Progenitor cell of endocrine pancreas (in vitro differentiated cells): ENCODE measurements at regions not wholly inside any gene's neighbourhood (a gene's known extent, or its start where the extent isn't known, plus 50 kb on each side); places are given as distances from the start of the nearest gene placed in this dataset.

Experiments
- DNase-seq: peaks from one replicate; pipeline ENCODE4 v3.0.0; 2021; ENCODE audit warnings: low spot score; ENCODE audit not compliant: unreplicated experiment
- H3K27ac Mint-ChIP-seq: 2 replicates; pipeline ENCODE4 v1.8.0; 2021; ENCODE audit warnings: mild to moderate bottlenecking, moderate library complexity, mixed read lengths
- H3K27me3 Mint-ChIP-seq: 2 replicates; pipeline ENCODE4 v1.8.0; 2021; ENCODE audit warnings: mixed read lengths
- H3K36me3 Mint-ChIP-seq: 2 replicates; pipeline ENCODE4 v1.8.0; 2022; ENCODE audit warnings: mixed read lengths; ENCODE audit not compliant: insufficient read depth
- H3K4me1 Mint-ChIP-seq: 2 replicates; pipeline ENCODE4 v1.8.0; 2021; ENCODE audit warnings: low read depth, mixed read lengths
- H3K4me3 Mint-ChIP-seq: 2 replicates; pipeline ENCODE4 v1.8.0; 2021; ENCODE audit warnings: low read depth, mild to moderate bottlenecking, moderate library complexity, mixed read lengths
- H3K9me3 Mint-ChIP-seq: 2 replicates; pipeline ENCODE4 v1.8.0; 2021; ENCODE audit warnings: low read depth, mixed read lengths
- CTCF ChIP-seq: fragments of 200-600 bp; sonication (generic); IDR thresholded peaks from one replicate; pipeline ENCODE4 v1.5.0; 2021; ENCODE audit warnings: antibody characterized with exemption, mild to moderate bottlenecking; ENCODE audit not compliant: unreplicated experiment

- Mint-ChIP-seq H3K9me3 (peaks cover 4% of the 10 kb centered on the region), H3K27ac (no peak overlapping the region), H3K27me3 (no peaks in the 10 kb centered on the region), H3K36me3 (no peaks in the 10 kb centered on the region), H3K4me1 (peaks cover 9% of the 10 kb centered on the region), H3K4me3 (no peak overlapping the region)
- TF ChIP-seq CTCF = no peak
- DNase-seq = no peak
Measured at GRCh38 chr3:163547014-163547685, 1531.1 kb downstream of the SI start.

- no peak for TF ChIP-seq CTCF
- Mint-ChIP-seq H3K4me3 (no peak overlapping the region), H3K27ac (no peak overlapping the region), H3K9me3 (no peaks in the 10 kb centered on the region), H3K36me3 (no peaks in the 10 kb centered on the region), H3K4me1 (peaks cover 5% of the 10 kb centered on the region), H3K27me3 (no peaks in the 10 kb centered on the region)
- DNase-seq = no peak
Measured at GRCh38 chr3:163543662-163544061, 1534.6 kb downstream of the SI start.

- no peak for TF ChIP-seq CTCF
- H3K27me3 Mint-ChIP-seq = no peaks in the 10 kb centered on the region
- no peaks in the 10 kb centered on the region for H3K36me3 Mint-ChIP-seq
Measured at GRCh38 chr3:163541629-163542028, 1536.7 kb downstream of the SI start.

GRCh38 chr3:163538387-163538786 is 1539.9 kb downstream of the SI start:
- DNase-seq = no peak
- Mint-ChIP-seq H3K9me3 (no peaks in the 10 kb centered on the region), H3K27ac (no peak overlapping the region), H3K4me1 (no peaks in the 10 kb centered on the region), H3K36me3 (no peaks in the 10 kb centered on the region), H3K4me3 (no peak overlapping the region), H3K27me3 (no peaks in the 10 kb centered on the region)
- no peak for TF ChIP-seq CTCF

More at GRCh38 chr3:163541629-163542028, 1536.7 kb downstream of the SI start:
- H3K9me3 Mint-ChIP-seq = no peaks in the 10 kb centered on the region
- DNase-seq = no peak
- H3K4me1 Mint-ChIP-seq = peaks cover 4% of the 10 kb centered on the region
- H3K4me3 Mint-ChIP-seq = no peak overlapping the region
- no peak overlapping the region for H3K27ac Mint-ChIP-seq

GRCh38 chr3:163533381-163533780 is 1544.9 kb downstream of the SI start:
- Mint-ChIP-seq H3K4me1 (no peaks in the 10 kb centered on the region), H3K4me3 (no peak overlapping the region), H3K36me3 (no peaks in the 10 kb centered on the region), H3K27me3 (no peaks in the 10 kb centered on the region), H3K9me3 (peaks cover 5% of the 10 kb centered on the region), H3K27ac (no peak overlapping the region)
- no peak for TF ChIP-seq CTCF
- DNase-seq = no peak
